Colon (tissue), 2 donors: ENCODE measurements at regions not wholly inside any gene's neighbourhood (a gene's known extent, or its start where the extent isn't known, plus 50 kb on each side); places are given as distances from the start of the nearest gene placed in this dataset.

ENCODE experiments used
- FAIRE-seq: peaks from 2 replicates; lab custom pipeline; 2012; peaks lifted over from hg19 to GRCh38; lab: Jason Lieb, UNC
- donor health status: control.
- donor health status: control.

DNA sequence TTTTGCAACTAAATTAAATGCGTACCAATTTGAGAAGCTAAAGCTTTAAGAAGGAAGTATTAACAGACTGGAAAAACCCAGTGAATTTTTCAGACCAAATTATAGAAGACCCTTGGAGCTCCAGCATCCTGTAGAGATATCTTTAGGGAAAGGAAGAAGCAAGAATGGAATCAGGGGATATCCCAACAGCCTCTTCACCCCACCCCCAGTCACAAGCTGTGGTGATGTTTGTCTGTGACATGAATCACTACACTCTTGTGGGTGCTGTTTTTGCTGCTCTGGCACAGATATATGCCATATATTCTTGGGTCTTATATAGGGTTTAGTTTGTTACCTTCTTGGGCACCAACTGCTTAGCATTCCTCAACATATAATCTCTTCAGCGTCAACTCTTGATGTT is 78.5 kb upstream of the BCL6 start:
- FAIRE-seq = no peak

DNA sequence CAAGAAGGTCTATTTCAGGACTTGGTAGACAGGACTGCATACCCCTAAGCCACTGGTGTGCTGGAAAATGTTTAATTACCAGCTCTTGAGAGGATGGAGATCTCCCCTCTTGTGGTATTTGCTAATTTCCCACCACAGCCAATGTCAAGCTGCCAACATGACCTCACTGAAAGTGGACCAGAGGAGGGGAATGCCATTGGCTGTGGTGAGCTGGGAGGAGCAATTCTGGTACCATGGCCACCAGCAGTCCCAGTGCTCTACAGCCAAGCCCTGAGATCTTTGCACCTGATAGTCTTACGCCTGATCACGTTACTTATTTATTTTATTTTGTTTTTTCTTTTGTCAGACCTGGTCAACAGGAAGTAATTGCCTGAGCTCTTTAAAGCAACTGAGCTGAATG is 82.5 kb upstream of the BCL6 start:
- FAIRE-seq = no peak

DNA sequence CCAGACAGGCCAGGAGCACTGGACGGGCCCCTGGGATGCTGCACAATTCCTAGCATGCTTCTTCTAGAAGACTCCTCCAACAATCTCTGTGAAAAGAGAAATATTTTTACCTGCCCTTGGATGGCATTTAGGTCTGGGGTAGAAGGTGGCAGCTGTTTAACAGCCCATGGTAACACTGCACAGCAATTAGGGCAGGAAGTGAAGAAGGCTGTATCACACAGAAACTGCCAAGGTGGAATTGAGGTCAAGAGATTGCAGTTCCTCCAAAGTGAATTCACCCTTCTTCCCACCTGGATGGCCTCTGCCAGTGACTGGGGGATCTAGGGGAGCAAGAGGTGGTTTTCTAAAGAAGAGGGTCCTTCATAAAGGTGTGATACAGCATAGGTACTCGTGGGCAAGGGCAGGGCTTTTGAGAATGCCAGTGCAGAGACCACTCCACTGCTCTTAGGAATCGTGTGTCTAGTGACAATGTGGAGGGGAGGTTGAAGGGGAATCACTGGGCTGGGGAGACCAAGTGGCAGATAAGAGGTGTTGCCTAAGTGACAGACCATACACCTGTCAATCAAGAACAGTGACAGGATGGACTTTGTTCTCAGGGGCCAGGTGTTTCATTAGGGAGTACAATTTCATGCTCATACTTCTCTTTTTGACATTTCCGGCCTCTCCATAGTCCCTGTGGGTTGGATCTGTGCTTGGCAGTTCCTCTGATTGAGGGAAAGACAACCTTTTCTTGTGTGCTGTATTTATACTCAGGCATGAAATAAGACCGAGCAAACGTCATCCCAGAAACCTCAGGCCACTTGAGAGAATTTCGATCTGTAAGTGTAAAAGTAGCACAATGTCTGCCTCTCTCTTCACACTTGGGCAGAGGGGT is 83.5 kb upstream of the BCL6 start:
- no peak for FAIRE-seq

DNA sequence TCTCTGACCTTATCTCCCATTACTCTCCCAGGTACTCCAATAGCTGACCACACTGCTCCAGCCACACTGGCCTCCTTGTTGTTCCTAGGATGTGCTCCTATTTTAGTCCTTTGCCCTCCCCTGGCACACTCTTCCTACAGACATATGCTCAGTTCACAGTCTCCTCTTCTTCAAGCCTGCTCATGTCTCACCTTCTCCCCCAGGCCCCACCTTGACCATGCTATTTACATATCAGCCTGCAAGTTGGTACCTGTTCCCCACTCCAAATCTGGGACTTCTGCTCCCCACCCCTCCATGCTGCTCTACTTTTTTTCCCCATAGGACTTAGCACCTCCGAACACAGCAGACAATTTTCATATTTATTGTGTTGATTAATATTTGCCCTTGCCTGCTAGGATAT is 84.9 kb upstream of the BCL6 start:
- FAIRE-seq = no peak

DNA sequence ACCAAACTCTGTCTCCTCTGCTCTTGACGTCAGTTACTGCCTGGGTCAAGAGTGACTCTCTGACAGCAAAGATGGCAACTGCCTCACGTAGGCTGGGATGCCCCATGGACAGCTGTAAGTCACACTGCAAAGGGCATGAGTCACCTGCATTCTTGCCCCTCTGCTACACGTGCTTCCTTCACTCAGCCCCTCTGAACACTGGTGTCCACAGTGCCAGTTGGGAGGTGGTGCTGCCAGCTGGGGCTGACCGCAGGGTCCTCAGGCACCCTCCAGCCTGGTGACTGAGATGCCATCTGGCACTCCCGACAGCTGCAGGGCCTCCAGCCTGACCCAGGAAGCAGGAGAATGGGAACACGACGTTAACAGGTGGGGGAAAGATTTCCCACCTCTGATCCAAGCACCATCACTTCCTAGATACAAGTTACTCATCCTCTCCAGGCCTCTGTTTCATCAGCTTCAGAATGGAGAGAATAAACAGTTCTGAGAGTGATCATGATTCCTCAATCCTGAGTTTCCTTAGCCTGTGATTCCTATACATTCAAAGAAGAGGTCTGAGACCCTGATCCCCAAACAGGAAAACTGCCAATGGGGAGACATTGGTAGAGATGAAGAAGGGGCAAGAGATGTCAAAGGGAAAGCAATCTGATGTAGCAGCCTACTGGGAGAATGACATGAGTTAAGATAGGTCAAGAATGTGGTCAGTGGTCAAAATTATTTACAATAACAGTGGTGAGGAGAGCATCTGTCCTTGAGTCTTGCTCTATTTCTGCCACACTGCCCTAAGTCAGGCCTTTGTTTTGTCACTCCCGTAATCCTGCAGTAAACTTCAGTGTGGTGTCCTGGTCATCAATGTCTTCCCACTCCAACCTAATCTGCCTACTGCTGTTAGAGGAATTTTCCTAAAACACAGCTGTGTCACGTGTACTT is 86.1 kb upstream of the BCL6 start:
- FAIRE-seq = no peak

DNA sequence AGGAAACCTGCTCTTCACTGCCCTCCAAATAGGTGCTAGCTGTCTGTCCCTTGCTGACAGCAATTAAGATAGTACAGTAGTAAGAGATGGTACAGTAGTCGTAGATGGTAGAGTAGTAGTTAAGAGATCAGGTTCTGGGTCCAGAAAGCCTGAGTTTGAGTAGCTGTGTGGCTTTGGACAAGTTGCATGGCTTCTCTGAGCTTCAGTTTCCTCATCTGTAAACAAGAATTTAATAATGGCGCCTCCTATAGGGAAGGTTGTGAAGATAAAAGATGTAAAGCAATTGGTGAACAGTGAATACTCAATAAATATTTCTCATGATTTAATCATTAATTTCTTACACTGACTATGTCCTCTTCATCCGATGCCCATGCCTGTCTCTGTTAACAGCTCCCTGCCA is 86.9 kb upstream of the BCL6 start:
- FAIRE-seq = no peak

DNA sequence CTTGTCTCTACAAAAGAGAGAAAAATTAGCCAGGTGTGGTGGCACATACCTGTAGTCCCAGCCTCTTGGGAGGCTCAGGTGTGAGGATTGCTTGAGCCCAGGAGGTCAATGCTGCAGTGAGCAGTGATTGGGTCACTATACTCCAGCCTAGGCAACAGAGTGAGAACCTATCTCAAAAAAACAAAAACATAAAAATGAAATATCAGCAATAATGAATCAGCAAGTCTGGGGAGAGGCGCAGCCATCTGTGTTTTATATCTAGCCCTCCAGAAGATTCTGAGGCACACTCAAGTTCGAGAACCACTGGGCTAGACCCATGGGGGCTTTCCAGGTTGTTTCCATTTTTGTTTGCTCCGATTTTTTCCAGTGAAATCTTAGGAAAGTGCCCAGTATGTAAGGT is 88.1 kb upstream of the BCL6 start:
- FAIRE-seq = no peak

DNA sequence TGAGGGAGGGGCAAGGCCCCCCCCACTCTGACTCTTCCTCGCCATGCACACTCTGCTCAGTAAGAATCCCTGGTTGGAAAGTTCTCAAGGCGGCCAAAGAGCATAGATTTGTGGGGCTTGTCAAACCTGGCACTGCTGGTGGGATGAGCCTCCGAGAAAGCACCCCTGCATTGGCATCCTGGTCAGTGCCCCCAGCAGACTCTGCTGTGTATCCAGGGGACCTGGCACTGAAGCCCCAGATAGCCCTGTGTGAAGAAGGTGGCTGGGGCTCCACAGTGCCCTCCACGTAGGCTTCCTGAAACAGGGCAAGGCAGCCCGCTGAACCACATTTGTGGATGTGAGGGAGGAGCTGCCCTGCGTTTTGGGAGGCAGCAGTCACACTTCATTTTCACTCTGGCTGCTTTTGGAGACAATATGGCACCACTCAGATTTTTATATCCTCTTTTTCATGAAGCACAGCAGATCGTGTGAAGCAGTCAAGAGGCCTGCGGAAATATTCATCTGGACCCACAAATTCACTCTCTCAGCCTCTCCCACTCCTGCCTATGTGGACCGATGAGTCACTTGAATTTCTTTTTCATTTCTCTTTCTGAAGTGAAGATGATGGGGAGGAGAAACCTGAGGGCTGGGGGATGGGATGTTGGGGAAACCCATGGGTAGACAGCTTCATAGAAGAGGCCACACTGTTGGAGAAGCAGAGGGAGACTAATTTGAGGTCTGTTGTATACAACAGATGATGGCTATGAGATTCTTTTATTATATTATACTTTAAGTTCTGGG is 88.7 kb upstream of the BCL6 start:
- no peak for FAIRE-seq

DNA sequence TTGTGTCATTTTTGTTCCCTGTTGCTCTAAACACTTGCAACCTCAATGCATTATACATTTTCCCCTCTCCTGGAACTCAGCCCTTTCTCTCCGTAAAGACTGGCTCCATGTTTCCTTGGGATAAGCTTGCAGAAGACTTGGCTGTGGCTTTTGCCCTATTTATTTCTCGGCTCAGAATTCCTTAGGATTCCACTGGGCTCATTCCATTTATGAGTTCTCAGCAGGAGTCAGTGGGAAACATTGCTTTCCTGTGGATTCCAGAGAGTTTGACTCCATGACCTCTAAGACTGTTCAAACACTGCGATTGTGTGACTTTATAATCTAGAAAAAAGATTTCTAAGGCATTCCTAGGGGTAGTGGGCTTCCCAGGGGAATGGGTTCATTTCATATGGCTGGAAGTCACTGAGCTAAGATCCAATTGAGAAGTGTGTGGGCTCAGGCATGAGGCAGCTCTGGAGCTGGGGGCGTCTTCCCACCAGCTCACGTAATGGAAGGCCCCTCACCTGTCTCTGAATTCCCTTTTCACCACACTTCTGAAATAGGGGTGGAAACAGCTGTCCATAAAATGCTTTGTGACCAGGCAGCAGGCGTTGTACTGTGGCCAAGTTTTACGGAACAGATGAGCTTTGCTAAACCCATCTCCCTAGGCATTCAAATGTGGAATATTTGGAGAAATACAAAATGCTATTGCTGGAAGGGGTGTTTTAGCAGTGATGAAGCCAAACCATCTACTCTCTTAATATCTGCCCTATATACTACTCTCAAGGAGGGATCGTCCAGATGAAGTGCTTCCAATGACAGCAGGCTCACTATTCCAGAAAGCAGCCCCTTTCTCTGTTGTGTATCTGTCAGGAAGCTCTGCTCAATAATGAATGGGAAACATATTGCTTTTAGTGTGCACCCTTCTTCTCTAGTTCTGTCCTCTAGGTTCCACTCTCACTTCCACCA is 91.8 kb upstream of the BCL6 start:
- no peak for FAIRE-seq

DNA sequence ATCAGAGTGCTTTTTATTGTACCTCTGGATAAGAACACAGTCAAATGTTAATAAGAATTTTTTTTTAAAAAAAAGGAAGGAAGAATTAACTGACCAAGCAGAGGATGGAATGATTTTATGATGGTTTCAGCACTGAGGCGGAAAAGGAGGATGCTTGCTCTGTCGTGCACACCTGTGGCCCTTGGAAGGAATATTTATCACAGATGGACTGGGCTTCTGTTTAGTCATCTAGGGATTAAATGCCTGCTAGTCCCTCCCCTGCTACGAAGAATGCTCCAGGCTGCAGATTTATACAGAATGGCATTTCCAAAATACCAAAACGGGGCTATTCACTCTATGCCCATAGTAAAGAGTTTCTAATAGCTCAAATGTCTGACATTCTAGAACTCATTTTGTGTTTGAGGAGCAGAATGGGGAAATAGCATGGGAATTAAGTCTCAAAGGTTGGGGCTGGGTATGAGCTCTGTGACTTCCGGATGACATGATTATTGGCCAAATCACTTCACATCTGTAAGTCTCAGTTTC is 92.8 kb upstream of the BCL6 start:
- no peak for FAIRE-seq

DNA sequence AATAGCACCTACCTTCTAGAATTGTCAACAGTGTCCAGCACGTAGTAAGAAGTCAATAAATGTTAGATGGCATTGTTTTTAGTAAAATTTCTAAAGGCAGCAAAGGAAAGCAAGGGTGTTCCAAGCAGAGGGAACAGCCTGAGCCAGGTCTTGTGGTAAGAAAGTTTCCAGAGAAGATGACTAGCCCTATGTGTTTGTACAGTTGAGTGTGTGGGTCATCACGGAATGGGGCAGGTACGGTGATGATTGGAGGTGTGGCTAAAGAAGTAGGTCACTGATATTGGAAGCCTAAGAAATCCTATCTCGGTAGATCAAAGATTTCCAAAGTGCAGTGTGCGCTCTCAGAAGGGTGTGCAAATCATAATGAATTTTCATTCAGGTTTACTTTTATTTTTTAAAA is 94.2 kb upstream of the BCL6 start:
- no peak for FAIRE-seq

DNA sequence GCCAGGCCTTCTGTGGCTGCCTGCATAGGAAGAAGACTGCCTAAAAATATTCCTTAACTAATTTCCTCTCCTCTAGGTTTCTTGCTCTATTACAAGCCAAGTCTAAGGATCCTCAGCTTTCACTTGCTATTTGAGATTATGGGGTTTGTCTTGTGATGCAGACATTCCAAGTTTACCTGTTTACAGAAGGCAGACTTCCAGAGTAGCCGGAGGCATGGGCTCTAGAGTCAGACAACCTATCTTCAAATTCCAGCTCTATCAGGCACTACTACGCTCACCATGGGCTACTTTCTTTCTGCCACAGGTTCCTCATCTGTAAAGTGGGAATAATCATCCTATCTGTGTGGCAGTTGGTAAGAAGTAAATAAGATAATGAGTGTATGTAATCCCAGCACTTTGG is 95.6 kb upstream of the BCL6 start:
- no peak for FAIRE-seq

DNA sequence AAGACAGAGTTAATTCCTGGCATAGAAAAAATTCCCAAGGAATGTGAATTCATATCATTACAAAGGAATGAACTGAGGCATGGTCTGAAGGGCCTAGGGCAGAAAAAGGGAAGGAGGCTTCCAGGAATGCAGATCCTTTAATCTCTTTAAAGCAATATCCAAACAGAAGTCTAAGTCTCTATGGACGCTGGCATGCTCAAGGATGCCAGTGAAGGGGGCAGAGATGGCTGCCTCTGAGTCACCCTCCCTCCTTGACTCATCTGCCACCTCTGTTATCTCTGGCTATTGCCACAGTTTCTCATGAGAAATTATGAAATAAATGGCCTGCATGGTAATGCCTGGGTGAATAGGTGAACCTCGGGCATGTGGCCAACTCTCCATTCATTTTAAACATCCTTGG is 96.3 kb upstream of the BCL6 start:
- FAIRE-seq = no peak

DNA sequence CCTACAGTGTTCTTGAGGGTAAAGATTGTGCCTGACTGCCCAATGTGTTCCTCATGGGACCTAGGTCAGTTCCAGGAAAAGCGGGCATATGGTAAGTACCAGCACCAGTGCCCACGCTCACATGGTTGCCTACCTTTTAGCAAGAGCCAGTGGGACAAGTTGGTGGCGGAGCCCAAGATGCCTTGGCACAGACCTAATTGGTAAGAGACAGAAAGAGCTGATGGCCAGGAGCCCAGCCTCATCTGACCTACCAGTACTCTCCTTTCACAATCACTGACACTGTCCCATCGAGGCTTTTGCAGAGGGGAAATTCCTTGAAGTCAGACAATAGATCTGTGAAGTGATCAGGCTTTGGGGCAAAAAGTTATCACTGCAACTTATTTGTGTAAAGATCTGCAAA is 98.4 kb upstream of the BCL6 start:
- FAIRE-seq = no peak

DNA sequence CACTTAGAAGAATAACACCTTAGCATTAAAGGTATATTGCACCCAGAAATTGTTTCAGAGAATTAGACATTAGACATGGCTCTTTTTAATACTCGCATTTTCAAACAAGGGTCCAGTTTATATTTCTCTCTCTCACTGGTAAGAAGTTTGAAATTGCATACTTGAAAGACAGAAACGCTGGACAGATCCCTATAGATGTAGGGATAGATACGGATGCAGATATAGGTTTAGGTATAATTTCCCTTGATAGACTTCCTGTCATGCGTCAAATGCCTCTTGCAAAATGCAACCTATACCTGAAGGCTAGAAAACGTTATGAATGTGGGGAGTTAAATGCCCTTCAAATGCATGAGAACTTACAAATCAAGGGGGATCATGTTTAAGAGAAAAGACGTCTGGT is 99.4 kb upstream of the BCL6 start:
- no peak for FAIRE-seq

DNA sequence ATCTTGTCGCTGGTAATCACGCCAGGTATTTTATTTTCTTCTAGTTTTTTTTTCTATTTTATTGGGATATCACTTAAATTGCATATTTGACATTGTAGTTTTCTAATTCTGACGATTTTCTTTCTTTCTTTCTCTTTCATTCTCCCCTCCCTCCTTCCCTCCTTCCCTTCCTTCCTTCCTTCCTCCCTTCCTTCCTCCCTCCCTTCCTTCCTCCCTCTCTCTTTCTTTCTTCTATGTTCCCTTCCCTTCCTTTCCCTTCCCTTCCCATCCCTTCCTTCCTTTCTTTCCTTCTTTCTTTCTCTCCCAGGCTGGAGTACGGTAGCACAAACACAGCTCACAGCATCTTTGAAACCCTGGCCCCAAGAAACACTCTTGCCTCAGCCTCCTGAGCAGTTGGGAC is 100.6 kb upstream of the BCL6 start:
- no peak for FAIRE-seq

DNA sequence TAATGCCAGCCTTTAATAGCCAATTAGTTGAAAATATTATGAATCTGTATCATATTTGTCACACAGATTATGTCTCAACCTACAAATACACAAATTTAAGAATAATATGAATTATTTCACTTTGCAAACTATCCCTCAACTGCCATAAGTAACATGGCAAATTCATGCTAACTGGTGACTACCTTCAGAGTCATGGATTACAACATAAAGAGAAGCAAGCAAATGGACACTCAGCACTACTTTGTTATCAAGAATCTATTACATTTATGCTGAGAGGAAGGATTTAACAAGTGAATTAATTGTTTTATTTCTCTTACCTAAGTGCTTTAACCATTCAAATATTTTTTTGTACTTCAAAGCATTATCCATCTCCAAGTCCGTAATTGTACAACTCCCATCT is 103.1 kb upstream of the BCL6 start:
- no peak for FAIRE-seq

DNA sequence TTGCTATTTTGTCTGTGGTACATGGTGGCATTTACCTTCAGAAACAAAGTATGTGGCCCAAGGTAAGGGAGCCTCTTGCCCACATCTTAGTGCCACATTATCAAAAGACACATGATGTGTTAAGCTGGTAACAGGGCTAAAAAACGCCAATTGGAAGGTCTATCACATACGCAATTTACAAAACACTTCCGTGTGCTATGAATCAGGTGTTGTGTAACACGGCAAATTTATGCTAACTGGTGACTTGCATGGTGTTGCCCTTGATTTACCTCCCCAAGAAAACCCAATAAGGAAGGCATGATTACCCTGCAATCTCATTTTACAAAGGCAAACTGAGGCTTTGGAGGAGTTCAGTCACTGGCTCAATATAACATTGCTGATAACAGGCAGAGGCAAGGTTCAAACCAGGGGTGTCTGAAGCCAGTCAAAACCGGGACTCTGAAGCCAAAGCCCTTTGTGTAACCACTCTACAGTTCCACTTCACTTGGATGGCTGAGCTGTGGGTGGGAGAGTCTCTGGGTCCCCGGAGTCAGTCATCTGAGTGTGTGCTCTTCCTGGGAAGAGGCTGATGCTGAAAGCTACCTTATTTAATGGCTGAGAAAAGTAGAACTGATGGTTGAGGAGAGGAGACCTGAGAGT is 103.9 kb upstream of the BCL6 start:
- FAIRE-seq = no peak

DNA sequence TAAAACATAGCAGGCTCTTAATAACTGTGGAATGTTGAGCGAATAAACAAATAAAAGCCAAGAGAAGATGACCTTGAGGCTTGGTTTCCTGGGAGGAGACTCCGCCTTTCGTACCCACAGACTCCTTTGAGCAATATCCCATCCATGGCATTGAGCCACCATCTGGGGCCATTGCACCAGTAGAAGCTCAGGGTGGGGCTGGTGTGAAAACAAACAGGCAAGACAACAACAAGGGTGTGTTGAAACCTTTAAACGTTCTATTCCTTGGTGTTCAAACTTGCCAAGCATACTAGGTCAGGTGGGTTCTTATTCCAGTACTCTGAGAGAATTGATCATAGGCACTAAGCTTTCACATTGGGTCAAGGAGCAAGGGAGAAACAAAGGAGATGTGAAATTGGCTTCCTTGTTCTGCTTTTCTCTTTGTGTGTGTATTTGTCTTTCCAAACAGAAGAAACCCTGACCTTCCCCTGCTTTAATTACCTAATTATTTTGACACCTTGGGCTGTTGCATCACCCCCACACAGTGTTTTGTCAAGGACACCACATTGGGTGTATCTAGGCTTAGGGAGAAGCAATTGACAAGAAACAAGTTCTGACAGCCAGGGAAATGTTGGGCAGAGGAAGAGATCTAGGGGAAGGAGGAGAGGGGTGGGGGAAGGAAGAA is 105.1 kb upstream of the BCL6 start:
- no peak for FAIRE-seq
